ENCODE measurements at regions not wholly inside any gene's neighbourhood (a gene's known extent, or its start where the extent isn't known, plus 50 kb on each side); places are given as distances from the start of the nearest gene placed in this dataset.
"Not testable (repeated sequence)": the region's sequence is repeated elsewhere in the genome, so short reads cannot be mapped to it uniquely, and the experiment has no call there.

DNA sequence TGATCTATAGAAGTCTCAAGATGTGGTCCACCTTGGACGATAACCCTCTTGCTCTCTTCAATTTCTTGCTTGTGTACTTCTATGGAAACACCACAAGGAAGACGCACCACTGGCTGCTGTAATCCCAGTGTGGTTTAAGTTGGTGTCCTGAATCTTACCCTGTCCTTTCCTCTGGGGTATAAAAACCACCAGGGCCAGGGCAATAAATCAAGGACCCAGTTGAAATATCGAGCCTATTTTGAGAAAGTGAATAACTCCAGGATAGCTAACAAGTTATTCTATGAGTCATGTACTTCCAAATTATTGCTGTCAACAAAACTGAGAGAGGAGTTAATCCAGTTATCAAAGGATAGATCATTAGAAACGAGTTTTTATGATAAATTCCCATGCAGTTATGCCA is 137.0 kb downstream of the RND3 start:
- Histone ChIP-seq H3K27me3 (ENCODE audit: control insufficient read depth in 2 of 2, insufficient read depth in 2 of 2, low read length in 2 of 2) (no peaks in the 10 kb centered on the region), H3K4me3 (ENCODE audit: low read length in 2 of 2) (no peak overlapping the region), H3K27ac (ENCODE audit: low read depth in 2 of 2, low read length in 2 of 2) (no peak overlapping the region), H3K9ac (ENCODE audit: low read depth in 1 of 2, low read length in 2 of 2) (no peak overlapping the region), H3K4me1 (ENCODE audit: control insufficient read depth in 2 of 2, insufficient read depth in 2 of 2, low read length in 2 of 2) (no peaks in the 10 kb centered on the region), H3K36me3 (ENCODE audit: control insufficient read depth in 2 of 2, insufficient read depth in 2 of 2, low read length in 2 of 2) (no peaks in the 10 kb centered on the region), H3K9me3 (ENCODE audit: control insufficient read depth in 2 of 2, low read length in 2 of 2) (no peaks in the 10 kb centered on the region)

DNA sequence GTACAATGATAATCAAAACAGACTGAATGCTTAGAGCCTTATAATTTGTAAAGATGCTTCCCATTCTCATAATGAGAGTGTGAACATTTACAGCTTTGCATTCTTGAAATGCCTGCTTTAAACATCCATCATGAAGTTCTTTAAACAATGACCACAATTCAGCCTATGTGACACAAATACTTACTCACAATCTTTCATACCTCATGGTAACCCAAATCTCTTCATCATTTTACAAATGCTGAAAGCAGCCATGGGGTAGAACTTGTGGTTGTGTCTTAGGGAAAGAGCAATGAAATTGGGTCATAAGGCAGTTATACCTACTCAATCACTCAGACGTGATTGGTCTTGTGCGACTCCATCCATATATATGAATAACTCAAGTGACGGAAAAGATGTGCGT is 140.7 kb downstream of the RND3 start:
- Histone ChIP-seq H3K9ac (ENCODE audit: low read depth in 1 of 2, low read length in 2 of 2) (no peak overlapping the region), H3K9me3 (ENCODE audit: control insufficient read depth in 2 of 2, low read length in 2 of 2) (no peaks in the 10 kb centered on the region), H3K36me3 (ENCODE audit: control insufficient read depth in 2 of 2, insufficient read depth in 2 of 2, low read length in 2 of 2) (no peaks in the 10 kb centered on the region), H3K27me3 (ENCODE audit: control insufficient read depth in 2 of 2, insufficient read depth in 2 of 2, low read length in 2 of 2) (no peaks in the 10 kb centered on the region), H3K4me3 (ENCODE audit: low read length in 2 of 2) (no peak overlapping the region), H3K4me1 (ENCODE audit: control insufficient read depth in 2 of 2, insufficient read depth in 2 of 2, low read length in 2 of 2) (peaks cover 3 to 4% of the 10 kb centered on the region in 2 donors), H3K27ac (ENCODE audit: low read depth in 2 of 2, low read length in 2 of 2) (no peak overlapping the region)

DNA sequence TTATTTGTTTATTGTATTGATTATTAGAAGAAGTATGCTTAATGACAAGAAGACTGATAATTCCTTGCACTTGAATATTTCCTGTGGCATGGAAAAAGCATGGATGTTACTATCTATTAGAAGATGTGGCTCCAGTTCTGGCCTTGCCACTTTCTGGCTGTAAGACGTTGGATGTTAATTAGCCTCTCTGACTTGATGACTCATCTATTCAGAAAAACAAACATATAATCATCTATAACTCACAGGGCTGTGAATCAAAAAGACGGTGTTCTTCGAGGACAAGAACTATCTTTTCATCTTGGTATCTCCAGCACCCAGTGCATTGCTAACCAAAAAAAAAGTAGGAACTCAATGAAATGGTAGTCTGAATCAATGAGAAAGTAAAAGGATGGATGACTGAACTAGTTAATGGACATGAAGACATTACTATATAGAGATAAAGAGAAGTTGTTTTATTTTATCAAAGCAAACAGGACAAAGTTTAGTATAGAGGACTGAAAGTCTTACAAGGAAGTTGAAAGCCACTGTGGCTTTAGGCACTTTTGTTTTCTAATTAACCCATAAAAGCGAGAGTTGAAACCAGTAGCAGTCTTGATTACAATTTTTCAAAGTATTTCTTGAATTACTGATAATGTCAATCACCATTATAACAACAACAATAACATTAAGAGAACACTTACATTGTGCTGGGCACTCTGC is 145.3 kb downstream of the RND3 start:
- H3K4me1 ChIP-seq (ENCODE audit: control insufficient read depth in 2 of 2, insufficient read depth in 2 of 2, low read length in 2 of 2): peaks cover 3 to 5% of the 10 kb centered on the region in 2 donors
- no peaks in the 10 kb centered on the region for H3K27me3 ChIP-seq (ENCODE audit: control insufficient read depth in 2 of 2, insufficient read depth in 2 of 2, low read length in 2 of 2)
- H3K36me3 ChIP-seq (ENCODE audit: control insufficient read depth in 2 of 2, insufficient read depth in 2 of 2, low read length in 2 of 2): no peaks in the 10 kb centered on the region
- H3K9ac ChIP-seq (ENCODE audit: low read depth in 1 of 2, low read length in 2 of 2): no peak overlapping the region
- no peaks in the 10 kb centered on the region for H3K9me3 ChIP-seq (ENCODE audit: control insufficient read depth in 2 of 2, low read length in 2 of 2)
- H3K27ac ChIP-seq (ENCODE audit: low read depth in 2 of 2, low read length in 2 of 2): no peak overlapping the region
- no peak overlapping the region for H3K4me3 ChIP-seq (ENCODE audit: low read length in 2 of 2)

DNA sequence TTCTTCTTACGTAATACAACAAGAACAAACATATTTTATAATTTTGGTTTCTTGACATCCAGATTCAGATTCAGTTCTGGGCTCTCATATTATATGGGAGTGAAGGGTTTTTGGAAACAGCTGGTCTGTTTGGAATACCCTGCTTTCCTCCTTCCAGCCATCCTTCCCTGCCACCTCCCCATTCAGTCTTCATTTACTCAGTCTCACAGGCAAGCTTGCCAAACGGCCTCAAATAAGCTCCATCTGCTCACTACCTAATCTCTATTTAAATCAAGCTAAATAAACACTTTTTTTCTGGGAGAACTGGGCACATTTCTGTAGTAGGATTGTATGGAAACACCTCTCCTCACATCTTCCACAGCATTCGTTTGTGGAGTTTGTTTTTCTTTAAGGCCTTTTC is 147.5 kb downstream of the RND3 start:
- H3K9ac ChIP-seq (ENCODE audit: low read depth in 1 of 2, low read length in 2 of 2): no peak overlapping the region
- H3K27me3 ChIP-seq (ENCODE audit: control insufficient read depth in 2 of 2, insufficient read depth in 2 of 2, low read length in 2 of 2): no peaks in the 10 kb centered on the region
- no peak overlapping the region for H3K4me3 ChIP-seq (ENCODE audit: low read length in 2 of 2)
- H3K36me3 ChIP-seq (ENCODE audit: control insufficient read depth in 2 of 2, insufficient read depth in 2 of 2, low read length in 2 of 2): no peaks in the 10 kb centered on the region
- no peak overlapping the region for H3K27ac ChIP-seq (ENCODE audit: low read depth in 2 of 2, low read length in 2 of 2)
- H3K9me3 ChIP-seq (ENCODE audit: control insufficient read depth in 2 of 2, low read length in 2 of 2): no peaks in the 10 kb centered on the region
- H3K4me1 ChIP-seq (ENCODE audit: control insufficient read depth in 2 of 2, insufficient read depth in 2 of 2, low read length in 2 of 2): peaks cover 3 to 5% of the 10 kb centered on the region in 2 donors

DNA sequence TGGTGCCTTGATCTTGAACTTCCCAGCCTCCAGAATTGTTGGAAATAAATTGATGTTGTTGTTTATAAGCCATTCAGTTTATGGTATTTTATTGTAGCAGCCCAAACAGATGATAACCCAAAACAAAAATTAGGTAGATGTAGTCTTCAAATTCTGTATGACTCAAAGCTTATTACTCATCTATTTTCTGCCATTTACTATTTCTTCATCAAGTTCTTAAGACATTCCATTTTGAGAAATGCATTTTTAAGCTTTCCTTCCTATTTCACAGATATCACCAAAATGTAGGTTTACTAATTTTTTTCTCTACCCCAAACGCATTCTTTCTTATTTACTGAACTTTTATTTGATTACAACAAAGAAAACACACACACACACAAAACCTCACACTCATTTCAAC is 148.2 kb downstream of the RND3 start:
- H3K27me3 ChIP-seq (ENCODE audit: control insufficient read depth in 2 of 2, insufficient read depth in 2 of 2, low read length in 2 of 2): no peaks in the 10 kb centered on the region
- H3K4me3 ChIP-seq (ENCODE audit: low read length in 2 of 2): no peak overlapping the region
- no peaks in the 10 kb centered on the region for H3K9me3 ChIP-seq (ENCODE audit: control insufficient read depth in 2 of 2, low read length in 2 of 2)
- H3K9ac ChIP-seq (ENCODE audit: low read depth in 1 of 2, low read length in 2 of 2): no peak overlapping the region
- no peak overlapping the region for H3K27ac ChIP-seq (ENCODE audit: low read depth in 2 of 2, low read length in 2 of 2)
- no peaks in the 10 kb centered on the region for H3K36me3 ChIP-seq (ENCODE audit: control insufficient read depth in 2 of 2, insufficient read depth in 2 of 2, low read length in 2 of 2)
- peaks cover 3 to 5% of the 10 kb centered on the region in 2 donors for H3K4me1 ChIP-seq (ENCODE audit: control insufficient read depth in 2 of 2, insufficient read depth in 2 of 2, low read length in 2 of 2)

DNA sequence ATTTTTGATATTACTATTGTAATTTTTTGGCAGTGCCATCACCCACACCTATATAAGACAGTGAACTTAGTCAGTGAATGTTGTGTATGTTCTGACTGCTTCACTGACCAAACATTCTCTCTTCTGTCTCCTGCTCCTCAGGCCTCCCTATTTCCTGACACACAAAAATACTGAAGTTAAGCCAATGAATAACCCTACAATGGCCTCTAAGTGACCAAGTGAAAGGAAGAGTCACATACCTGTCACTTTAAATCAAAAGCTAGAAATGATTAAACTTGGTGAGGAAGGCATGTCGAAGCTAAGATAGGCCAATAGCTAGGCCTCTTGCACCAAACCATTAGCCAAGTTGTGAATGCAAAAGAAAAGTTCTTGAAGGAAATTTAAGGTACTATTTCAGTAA is 151.9 kb downstream of the RND3 start:
- no peak overlapping the region for H3K27ac ChIP-seq (ENCODE audit: low read depth in 2 of 2, low read length in 2 of 2)
- no peaks in the 10 kb centered on the region for H3K27me3 ChIP-seq (ENCODE audit: control insufficient read depth in 2 of 2, insufficient read depth in 2 of 2, low read length in 2 of 2)
- no peaks in the 10 kb centered on the region for H3K4me1 ChIP-seq (ENCODE audit: control insufficient read depth in 2 of 2, insufficient read depth in 2 of 2, low read length in 2 of 2)
- no peak overlapping the region for H3K4me3 ChIP-seq (ENCODE audit: low read length in 2 of 2)
- H3K36me3 ChIP-seq (ENCODE audit: control insufficient read depth in 2 of 2, insufficient read depth in 2 of 2, low read length in 2 of 2): no peaks in the 10 kb centered on the region
- H3K9me3 ChIP-seq (ENCODE audit: control insufficient read depth in 2 of 2, low read length in 2 of 2): no peaks in the 10 kb centered on the region
- no peak overlapping the region for H3K9ac ChIP-seq (ENCODE audit: low read depth in 1 of 2, low read length in 2 of 2)

DNA sequence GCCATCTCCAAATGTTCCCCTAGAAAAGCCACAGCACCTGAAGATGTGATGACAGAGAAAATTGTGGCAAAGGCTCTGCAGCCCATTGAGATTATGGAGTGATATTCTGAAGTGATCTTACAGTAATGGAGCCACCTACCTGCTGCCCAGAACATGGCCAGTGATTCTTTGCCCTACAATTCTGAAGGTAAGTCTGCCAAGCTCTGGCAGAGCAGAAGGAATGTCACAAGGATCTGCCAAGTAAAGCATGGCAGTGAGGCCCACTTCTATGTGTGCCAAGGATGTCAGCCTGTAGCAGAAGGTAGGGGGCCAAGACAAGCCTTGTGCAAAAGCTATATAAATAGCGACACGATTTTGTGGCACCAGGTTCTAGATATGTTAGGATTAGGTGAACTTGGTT is 155.1 kb downstream of the RND3 start:
- no peak overlapping the region for H3K27ac ChIP-seq (ENCODE audit: low read depth in 2 of 2, low read length in 2 of 2)
- no peak overlapping the region for H3K4me3 ChIP-seq (ENCODE audit: low read length in 2 of 2)
- H3K4me1 ChIP-seq (ENCODE audit: control insufficient read depth in 2 of 2, insufficient read depth in 2 of 2, low read length in 2 of 2): no peaks in the 10 kb centered on the region
- H3K9ac ChIP-seq (ENCODE audit: low read depth in 1 of 2, low read length in 2 of 2): no peak overlapping the region
- H3K36me3 ChIP-seq (ENCODE audit: control insufficient read depth in 2 of 2, insufficient read depth in 2 of 2, low read length in 2 of 2): no peaks in the 10 kb centered on the region
- H3K27me3 ChIP-seq (ENCODE audit: control insufficient read depth in 2 of 2, insufficient read depth in 2 of 2, low read length in 2 of 2): no peaks in the 10 kb centered on the region
- H3K9me3 ChIP-seq (ENCODE audit: control insufficient read depth in 2 of 2, low read length in 2 of 2): no peaks in the 10 kb centered on the region

DNA sequence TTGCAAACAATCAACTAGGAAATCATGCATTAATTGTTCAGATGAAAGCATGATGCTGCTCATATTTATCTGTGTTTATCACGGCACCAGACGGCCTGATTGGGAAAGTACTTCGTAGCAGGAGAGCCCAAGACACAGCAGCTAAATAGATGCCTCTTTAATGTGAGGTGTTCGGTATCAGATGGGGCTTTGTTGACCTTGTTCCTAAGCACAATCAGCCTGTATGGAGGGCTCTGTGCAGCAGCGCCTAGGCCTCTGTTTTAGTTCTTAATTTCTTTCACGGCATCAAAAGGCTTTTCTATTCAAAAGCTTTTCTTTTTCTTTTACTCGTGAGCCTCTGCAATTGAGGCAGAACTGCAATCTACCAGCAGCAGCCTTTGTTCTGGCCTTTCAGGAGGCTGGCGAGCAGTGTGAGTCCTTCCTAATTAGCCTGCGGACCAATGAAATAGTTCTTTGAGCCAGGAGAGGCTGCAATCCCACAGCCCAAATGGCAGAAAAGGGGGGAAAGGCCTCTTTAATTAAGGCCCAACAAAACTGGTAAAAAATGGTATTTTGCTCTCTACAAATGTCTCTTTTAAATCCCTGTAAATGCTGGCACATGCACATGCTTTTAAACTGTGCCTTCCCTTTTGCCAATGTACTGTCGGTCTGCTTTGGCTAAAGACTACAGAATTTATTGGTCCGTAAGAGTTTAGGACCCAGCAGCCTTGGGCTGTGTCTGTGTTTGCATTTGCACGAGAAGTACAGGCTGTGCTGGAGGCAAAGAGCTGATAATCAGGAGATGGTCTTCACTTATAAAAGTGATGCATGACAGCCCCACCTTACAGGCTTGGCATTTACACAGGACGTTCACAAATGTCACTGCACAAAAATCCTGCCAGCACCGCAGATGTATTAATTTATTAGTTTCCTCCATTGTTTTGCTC is 159.6 kb downstream of the RND3 start:
- Histone ChIP-seq H3K9ac (ENCODE audit: low read depth in 1 of 2, low read length in 2 of 2) (no peak overlapping the region), H3K4me1 (ENCODE audit: control insufficient read depth in 2 of 2, insufficient read depth in 2 of 2, low read length in 2 of 2) (no peaks in the 10 kb centered on the region), H3K4me3 (ENCODE audit: low read length in 2 of 2) (no peak overlapping the region), H3K9me3 (ENCODE audit: control insufficient read depth in 2 of 2, low read length in 2 of 2) (no peaks in the 10 kb centered on the region), H3K36me3 (ENCODE audit: control insufficient read depth in 2 of 2, insufficient read depth in 2 of 2, low read length in 2 of 2) (no peaks in the 10 kb centered on the region), H3K27me3 (ENCODE audit: control insufficient read depth in 2 of 2, insufficient read depth in 2 of 2, low read length in 2 of 2) (no peaks in the 10 kb centered on the region), H3K27ac (ENCODE audit: low read depth in 2 of 2, low read length in 2 of 2) (no peak overlapping the region)

DNA sequence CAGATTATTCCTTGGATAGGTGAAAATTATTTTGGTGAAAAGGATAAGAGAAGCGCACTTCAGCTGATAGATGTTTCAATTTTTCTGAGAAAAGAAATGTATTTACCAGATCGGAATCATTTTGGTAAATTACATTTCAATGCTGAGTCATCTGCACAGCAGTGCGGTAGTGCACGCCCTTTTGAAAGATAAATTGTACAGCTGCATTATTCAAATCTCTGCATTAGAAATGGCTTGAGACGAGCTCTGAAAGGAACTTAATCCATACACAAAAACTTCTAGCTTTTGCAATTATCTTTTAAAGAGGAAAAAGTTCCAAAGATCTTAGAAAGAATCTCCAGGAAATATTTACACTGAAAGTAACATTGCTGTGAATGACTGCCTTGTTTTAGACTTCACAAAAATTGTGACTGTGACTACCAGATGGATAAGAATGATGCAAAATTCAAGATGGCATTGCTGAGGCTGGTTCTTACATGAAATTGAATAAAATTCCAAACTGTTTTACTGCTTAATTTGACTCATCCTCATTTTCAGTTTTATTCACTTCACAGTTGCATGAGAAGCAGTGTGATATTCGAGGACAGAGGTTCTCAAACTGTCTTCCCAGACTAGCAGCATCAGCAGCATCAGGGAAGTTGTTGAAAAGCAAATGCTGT is 161.7 kb downstream of the RND3 start:
- H3K9ac ChIP-seq (ENCODE audit: low read depth in 1 of 2, low read length in 2 of 2): no peak overlapping the region
- no peaks in the 10 kb centered on the region for H3K4me1 ChIP-seq (ENCODE audit: control insufficient read depth in 2 of 2, insufficient read depth in 2 of 2, low read length in 2 of 2)
- no peaks in the 10 kb centered on the region for H3K9me3 ChIP-seq (ENCODE audit: control insufficient read depth in 2 of 2, low read length in 2 of 2)
- H3K27me3 ChIP-seq (ENCODE audit: control insufficient read depth in 2 of 2, insufficient read depth in 2 of 2, low read length in 2 of 2): no peaks in the 10 kb centered on the region
- H3K36me3 ChIP-seq (ENCODE audit: control insufficient read depth in 2 of 2, insufficient read depth in 2 of 2, low read length in 2 of 2): no peaks in the 10 kb centered on the region
- no peak overlapping the region for H3K4me3 ChIP-seq (ENCODE audit: low read length in 2 of 2)
- no peak overlapping the region for H3K27ac ChIP-seq (ENCODE audit: low read depth in 2 of 2, low read length in 2 of 2)

DNA sequence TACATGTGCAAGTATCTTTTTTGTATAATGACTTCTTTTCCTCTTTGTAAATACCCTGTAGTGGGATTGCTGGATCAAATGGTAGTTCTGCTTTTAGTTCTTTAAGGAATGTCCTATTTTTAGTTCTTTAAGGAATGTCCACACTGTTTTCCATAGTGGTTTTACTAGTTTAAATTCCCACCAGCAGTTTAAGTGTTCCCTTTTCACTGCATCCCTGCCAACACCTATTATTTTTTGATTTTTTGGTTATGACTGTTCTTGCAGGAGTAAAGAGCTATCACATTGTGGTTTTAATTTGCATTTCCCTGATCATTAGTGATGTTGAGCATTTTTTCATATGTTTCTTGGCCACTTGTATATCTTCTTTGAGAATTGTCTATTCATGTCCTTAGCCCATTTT is 164.4 kb downstream of the RND3 start:
- not testable (repeated sequence) for H3K4me1 ChIP-seq (ENCODE audit: control insufficient read depth in 2 of 2, insufficient read depth in 2 of 2, low read length in 2 of 2); H3K4me3 ChIP-seq (ENCODE audit: low read length in 2 of 2); H3K27ac ChIP-seq (ENCODE audit: low read depth in 2 of 2, low read length in 2 of 2); H3K9me3 ChIP-seq (ENCODE audit: control insufficient read depth in 2 of 2, low read length in 2 of 2); H3K36me3 ChIP-seq (ENCODE audit: control insufficient read depth in 2 of 2, insufficient read depth in 2 of 2, low read length in 2 of 2); H3K9ac ChIP-seq (ENCODE audit: low read depth in 1 of 2, low read length in 2 of 2); H3K27me3 ChIP-seq (ENCODE audit: control insufficient read depth in 2 of 2, insufficient read depth in 2 of 2, low read length in 2 of 2)
